K562 (cell line): ENCODE measurements at regions not wholly inside any gene's neighbourhood (a gene's known extent, or its start where the extent isn't known, plus 50 kb on each side); places are given as distances from the start of the nearest gene placed in this dataset.
A peak's percentile ranks its signal among the peaks of the same experiment; 100 is the strongest.

ENCODE experiments used
- AFF4 ChIP-seq: sonication (generic); formaldehyde crosslinking; IDR thresholded peaks from 2 replicates; pipeline ENCODE4 v1.8.0; 2023; ENCODE audit warnings: mild to moderate bottlenecking, missing genetic modification reagents
- DLX4 ChIP-seq: fragments of 250-450 bp; sonication (Bioruptor Pico); IDR thresholded peaks from 2 replicates; pipeline ENCODE4 v1.6.1; 2021; ENCODE audit warnings: mild to moderate bottlenecking
- DPF2 ChIP-seq: fragments of 450-650 bp; IDR thresholded peaks from 2 replicates; pipeline ENCODE4 v1.6.1; 2016
- FOXJ2 ChIP-seq: fragments of 200-800 bp; sonication (Bioruptor generic); IDR thresholded peaks from 2 replicates; pipeline ENCODE4 v1.6.1; 2016; ENCODE audit warnings: missing genetic modification characterization, missing compliant biosample characterization
- HCFC1 ChIP-seq: IDR thresholded peaks from 2 replicates; pipeline ENCODE4 v1.6.1; 2012; ENCODE audit warnings: low read depth, low read length, improper control_type of control experiment
- HES1 ChIP-seq: fragments of 450-650 bp; IDR thresholded peaks from 2 replicates; pipeline ENCODE4 v1.6.1; 2016; ENCODE audit warnings: low read depth, mild to moderate bottlenecking, moderate library complexity
- MTA3 ChIP-seq: fragments of 450-650 bp; formaldehyde crosslinking; IDR thresholded peaks from 2 replicates; pipeline ENCODE4 v1.6.1; 2017; ENCODE audit warnings: mild to moderate bottlenecking, borderline replicate concordance
- MXI1 ChIP-seq: IDR thresholded peaks from 2 replicates; pipeline ENCODE4 v1.6.1; 2011; ENCODE audit warnings: low read depth, mild to moderate bottlenecking, improper control_type of control experiment, low read length
- SRSF7 ChIP-seq: fragments of 200-400 bp; formaldehyde crosslinking; optimal IDR thresholded peaks from 2 replicates; pipeline ENCODE3; 2017; ENCODE audit warnings: mild to moderate bottlenecking, low read depth, low read length
- TCF7L2 ChIP-seq: fragments of 150-350 bp; IDR thresholded peaks from 2 replicates; pipeline ENCODE4 v1.6.1; 2016; ENCODE audit warnings: low read depth, mild to moderate bottlenecking, low read length, moderate library complexity
- ZNF280B ChIP-seq: fragments of 250-450 bp; sonication (Bioruptor Pico); IDR thresholded peaks from 2 replicates; pipeline ENCODE4 v1.5.1; 2021; ENCODE audit warnings: mild to moderate bottlenecking
- ZNF699 ChIP-seq: fragments of 250-450 bp; sonication (Bioruptor Pico); IDR thresholded peaks from 2 replicates; pipeline ENCODE4 v1.8.0; 2021; ENCODE audit warnings: mild to moderate bottlenecking, moderate library complexity; ENCODE audit not compliant: insufficient replicate concordance
- TF ChIP-seq, protein P1 (sequence below), 2 experiments: fragments of 450-650 bp in 1 of 2; sonication (generic) in 1 of 2; formaldehyde crosslinking in 1 of 2; IDR thresholded peaks; 2 replicates each; pipeline versions ENCODE4 v1.7.1 to v1.9.0; 2016 to 2022; ENCODE audit warnings: inconsistent platforms in 1 of 2, mild to moderate bottlenecking in 1 of 2, missing genetic modification reagents in 1 of 2

GRCh38 chr2:65820454-65820853, 388.1 kb upstream of the SPRED2 start (continued):
- TF ChIP-seq FOXJ2 = no peak
- no peak for TF ChIP-seq AFF4 (CRISPR knock-in tag)
- no peak for TF ChIP-seq ZNF699 (CRISPR knock-in tag)
- TF ChIP-seq MXI1 = no peak
- TF ChIP-seq DLX4 = no peak
- TF ChIP-seq TCF7L2 = no peak
- no peak for TF ChIP-seq ZNF280B
- no peak for TF ChIP-seq HES1
- TF ChIP-seq DPF2 = peak; percentile 83; the same call in 1 of the 2 replicates
- no peak for TF ChIP-seq SRSF7
- peak; percentile 75; the same call in 1 of the 2 replicates for TF ChIP-seq MTA3
- TF ChIP-seq, protein P1, sequence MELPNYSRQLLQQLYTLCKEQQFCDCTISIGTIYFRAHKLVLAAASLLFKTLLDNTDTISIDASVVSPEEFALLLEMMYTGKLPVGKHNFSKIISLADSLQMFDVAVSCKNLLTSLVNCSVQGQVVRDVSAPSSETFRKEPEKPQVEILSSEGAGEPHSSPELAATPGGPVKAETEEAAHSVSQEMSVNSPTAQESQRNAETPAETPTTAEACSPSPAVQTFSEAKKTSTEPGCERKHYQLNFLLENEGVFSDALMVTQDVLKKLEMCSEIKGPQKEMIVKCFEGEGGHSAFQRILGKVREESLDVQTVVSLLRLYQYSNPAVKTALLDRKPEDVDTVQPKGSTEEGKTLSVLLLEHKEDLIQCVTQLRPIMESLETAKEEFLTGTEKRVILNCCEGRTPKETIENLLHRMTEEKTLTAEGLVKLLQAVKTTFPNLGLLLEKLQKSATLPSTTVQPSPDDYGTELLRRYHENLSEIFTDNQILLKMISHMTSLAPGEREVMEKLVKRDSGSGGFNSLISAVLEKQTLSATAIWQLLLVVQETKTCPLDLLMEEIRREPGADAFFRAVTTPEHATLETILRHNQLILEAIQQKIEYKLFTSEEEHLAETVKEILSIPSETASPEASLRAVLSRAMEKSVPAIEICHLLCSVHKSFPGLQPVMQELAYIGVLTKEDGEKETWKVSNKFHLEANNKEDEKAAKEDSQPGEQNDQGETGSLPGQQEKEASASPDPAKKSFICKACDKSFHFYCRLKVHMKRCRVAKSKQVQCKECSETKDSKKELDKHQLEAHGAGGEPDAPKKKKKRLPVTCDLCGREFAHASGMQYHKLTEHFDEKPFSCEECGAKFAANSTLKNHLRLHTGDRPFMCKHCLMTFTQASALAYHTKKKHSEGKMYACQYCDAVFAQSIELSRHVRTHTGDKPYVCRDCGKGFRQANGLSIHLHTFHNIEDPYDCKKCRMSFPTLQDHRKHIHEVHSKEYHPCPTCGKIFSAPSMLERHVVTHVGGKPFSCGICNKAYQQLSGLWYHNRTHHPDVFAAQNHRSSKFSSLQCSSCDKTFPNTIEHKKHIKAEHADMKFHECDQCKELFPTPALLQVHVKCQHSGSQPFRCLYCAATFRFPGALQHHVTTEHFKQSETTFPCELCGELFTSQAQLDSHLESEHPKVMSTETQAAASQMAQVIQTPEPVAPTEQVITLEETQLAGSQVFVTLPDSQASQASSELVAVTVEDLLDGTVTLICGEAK (IDR thresholded peaks at IDR 0.05) = peak; percentile 76
- TF ChIP-seq, protein P1 (CRISPR knock-in tag; IDR thresholded peaks at IDR 0.05) = no peak
- TF ChIP-seq HCFC1 = no peak
